NCI-H2227 (cell line): ENCODE measurements at regions not wholly inside any gene's neighbourhood (a gene's known extent, or its start where the extent isn't known, plus 50 kb on each side); places are given as distances from the start of the nearest gene placed in this dataset.
"Not testable (repeated sequence)": the region's sequence is repeated elsewhere in the genome, so short reads cannot be mapped to it uniquely, and the experiment has no call there.

ENCODE experiments used
- DNase-seq: peaks from one replicate; lab custom pipeline; 2025; ENCODE audit not compliant: unreplicated experiment; lab: John Stamatoyannopoulos, UW

- no peak for DNase-seq
These were observed 53.4 kb downstream of the MC4R start for GRCh38 chr18:60319129-60319528.

GRCh38 chr18:60311676-60312360 is 60.8 kb downstream of the MC4R start:
- DNase-seq = no peak

- DNase-seq = no peak
These were observed 76.9 kb downstream of the MC4R start for GRCh38 chr18:60295674-60296073.

- DNase-seq = no peak
These were observed 80.4 kb downstream of the MC4R start for GRCh38 chr18:60292186-60292585.

GRCh38 chr18:60279391-60279790 is 93.2 kb downstream of the MC4R start:
- DNase-seq = no peak

- DNase-seq = no peak
These were observed 94.6 kb downstream of the MC4R start for GRCh38 chr18:60277855-60278480.

GRCh38 chr18:60267391-60268058 is 105.0 kb downstream of the MC4R start:
- no peak for DNase-seq

- no peak for DNase-seq
These were observed 106.0 kb downstream of the MC4R start for GRCh38 chr18:60266558-60266957.

GRCh38 chr18:60259052-60259681 is 113.4 kb downstream of the MC4R start:
- no peak for DNase-seq

GRCh38 chr18:60249388-60249787 is 123.2 kb downstream of the MC4R start:
- DNase-seq = no peak

- no peak for DNase-seq
These were observed 123.9 kb downstream of the MC4R start for GRCh38 chr18:60248336-60249330.

- no peak for DNase-seq
These were observed 125.5 kb downstream of the MC4R start for GRCh38 chr18:60247103-60247502.

- no peak for DNase-seq
These were observed 126.0 kb downstream of the MC4R start for GRCh38 chr18:60246606-60247005.

GRCh38 chr18:60245096-60245495 is 127.5 kb downstream of the MC4R start:
- DNase-seq = no peak

GRCh38 chr18:60239024-60239710 is 133.4 kb downstream of the MC4R start:
- DNase-seq = not testable (repeated sequence)

- DNase-seq = no peak
These were observed 137.4 kb downstream of the MC4R start for GRCh38 chr18:60235164-60235563.

- no peak for DNase-seq
These were observed 140.0 kb downstream of the MC4R start for GRCh38 chr18:60232541-60232940.

GRCh38 chr18:60228609-60229595 is 143.7 kb downstream of the MC4R start:
- DNase-seq = no peak

- no peak for DNase-seq
These were observed 157.1 kb downstream of the MC4R start for GRCh38 chr18:60215432-60215831.
